Muscle of leg (tissue), 3 donors: ENCODE measurements at regions not wholly inside any gene's neighbourhood (a gene's known extent, or its start where the extent isn't known, plus 50 kb on each side); places are given as distances from the start of the nearest gene placed in this dataset.
"Not testable (repeated sequence)": the region's sequence is repeated elsewhere in the genome, so short reads cannot be mapped to it uniquely, and the experiment has no call there.

Source experiments
- DNase-seq: peaks from one replicate; pipeline ENCODE4 v3.0.0; 2013
- H3K27ac ChIP-seq: one replicate; pipeline ENCODE4 v1.5.1; 2013; ENCODE audit warnings: mild to moderate bottlenecking, low read length, control low read depth
- H3K27me3 ChIP-seq: one replicate; pipeline ENCODE4 v1.6.1; 2013; ENCODE audit warnings: low read length; ENCODE audit not compliant: control insufficient read depth, insufficient read depth
- H3K36me3 ChIP-seq: one replicate; pipeline ENCODE4 v1.6.1; 2013; ENCODE audit warnings: low read length; ENCODE audit not compliant: control insufficient read depth, insufficient read depth
- H3K4me1 ChIP-seq: one replicate; pipeline ENCODE4 v1.6.1; 2013; ENCODE audit warnings: low read length; ENCODE audit not compliant: control insufficient read depth, insufficient read depth
- H3K4me3 ChIP-seq: one replicate; pipeline ENCODE4 v1.5.1; 2013; ENCODE audit warnings: low read length, control low read depth
- H3K9me3 ChIP-seq: replicated peaks from 2 replicates; pipeline ENCODE4 v1.6.1; 2013; ENCODE audit warnings: low read depth, low read length; ENCODE audit not compliant: control insufficient read depth
- WGBS: methylation state at CpG from one replicate; pipeline ENCODE4 v1.1.5; 2013; ENCODE audit warnings: missing lambda C conversion rate; ENCODE audit not compliant: insufficient coverage; 5-methylcytosine and 5-hydroxymethylcytosine counted together

- H3K36me3 ChIP-seq, result no peaks in the 10 kb centered on the region
- H3K4me1 ChIP-seq, result peaks cover 12% of the 10 kb centered on the region
- 73% methylated on average over 2 of the region's 4 CpGs for WGBS
- no peak overlapping the region for H3K27ac ChIP-seq
- no peak for DNase-seq
- H3K27me3 ChIP-seq, result peaks cover 30% of the 10 kb centered on the region
- no peak overlapping the region for H3K4me3 ChIP-seq
- peaks cover under 1% of the 10 kb centered on the region for H3K9me3 ChIP-seq
These were observed 156.8 kb downstream of the FOXD2 start for GRCh38 chr1:47594627-47595026.

GRCh38 chr1:47596328-47596727, 158.5 kb downstream of the FOXD2 start:
- H3K27ac ChIP-seq, result no peak overlapping the region
- peaks cover 12% of the 10 kb centered on the region for H3K4me1 ChIP-seq
- DNase-seq, result no peak
- H3K4me3 ChIP-seq, result no peak overlapping the region
- WGBS, result 83% methylated on average over 2 of the region's 3 CpGs
- H3K9me3 ChIP-seq, result peaks cover 6% of the 10 kb centered on the region
- H3K36me3 ChIP-seq, result no peaks in the 10 kb centered on the region
- peaks cover 24% of the 10 kb centered on the region for H3K27me3 ChIP-seq

GRCh38 chr1:47598357-47598756, 160.5 kb downstream of the FOXD2 start:
- Histone ChIP-seq H3K4me3 (no peak overlapping the region), H3K9me3 (peaks cover 6% of the 10 kb centered on the region), H3K4me1 (peaks cover 3% of the 10 kb centered on the region), H3K36me3 (no peaks in the 10 kb centered on the region), H3K27me3 (peaks cover 10% of the 10 kb centered on the region), H3K27ac (no peak overlapping the region)
- WGBS, result 74% methylated on average over 4 of the region's 8 CpGs
- DNase-seq, result no peak

GRCh38 chr1:47599777-47600176, 161.9 kb downstream of the FOXD2 start:
- Histone ChIP-seq H3K4me3 (no peak overlapping the region), H3K27ac (no peak overlapping the region), H3K27me3 (peaks cover under 1% of the 10 kb centered on the region), H3K9me3 (peaks cover 6% of the 10 kb centered on the region), H3K36me3 (no peaks in the 10 kb centered on the region), H3K4me1 (no peaks in the 10 kb centered on the region)
- DNase-seq, result no peak
- WGBS, result no CpG with 5 or more reads among the region's 3 CpGs

- not testable (repeated sequence) for H3K9me3 ChIP-seq, H3K4me1 ChIP-seq, H3K4me3 ChIP-seq, H3K36me3 ChIP-seq, DNase-seq, H3K27me3 ChIP-seq, H3K27ac ChIP-seq
- 84% methylated on average over 9 of the region's 11 CpGs for WGBS
These were observed 164.6 kb downstream of the FOXD2 start for GRCh38 chr1:47602491-47602890.

GRCh38 chr1:47604869-47605268, 167.0 kb downstream of the FOXD2 start:
- H3K27ac ChIP-seq, H3K36me3 ChIP-seq, H3K4me3 ChIP-seq, H3K4me1 ChIP-seq, H3K27me3 ChIP-seq, DNase-seq: not testable (repeated sequence)
- H3K9me3 ChIP-seq, result peaks cover 10% of the 10 kb centered on the region
- no CpG with 5 or more reads among the region's 1 CpG for WGBS

- Histone ChIP-seq H3K36me3 (no peaks in the 10 kb centered on the region), H3K27me3 (no peaks in the 10 kb centered on the region), H3K4me3 (no peak overlapping the region), H3K27ac (no peak overlapping the region), H3K4me1 (no peaks in the 10 kb centered on the region), H3K9me3 (peaks cover 6% of the 10 kb centered on the region)
- WGBS, result 94% methylated on average over 7 of the region's 7 CpGs
- DNase-seq, result no peak
These were observed 170.5 kb downstream of the FOXD2 start for GRCh38 chr1:47608296-47608875.

GRCh38 chr1:47611992-47612391, 174.1 kb downstream of the FOXD2 start:
- H3K4me1 ChIP-seq, result no peaks in the 10 kb centered on the region
- no CpG with 5 or more reads among the region's 2 CpGs for WGBS

GRCh38 chr1:47612819-47613218, 175.0 kb downstream of the FOXD2 start:
- no CpG with 5 or more reads among the region's 1 CpG for WGBS
- no peak for DNase-seq

More at GRCh38 chr1:47611992-47612391, 174.1 kb downstream of the FOXD2 start:
- H3K27ac ChIP-seq, result no peak overlapping the region
- no peak overlapping the region for H3K4me3 ChIP-seq
- H3K27me3 ChIP-seq, result no peaks in the 10 kb centered on the region
- H3K9me3 ChIP-seq, result peaks cover 6% of the 10 kb centered on the region
- no peak for DNase-seq
- H3K36me3 ChIP-seq, result no peaks in the 10 kb centered on the region

GRCh38 chr1:47616036-47616435, 178.2 kb downstream of the FOXD2 start:
- H3K27me3 ChIP-seq, result no peaks in the 10 kb centered on the region
- no peaks in the 10 kb centered on the region for H3K36me3 ChIP-seq
- no peaks in the 10 kb centered on the region for H3K4me1 ChIP-seq
- no peak for DNase-seq
- WGBS, result 43% methylated on average over 1 of the region's 3 CpGs
- H3K9me3 ChIP-seq, result no peaks in the 10 kb centered on the region
- no peak overlapping the region for H3K4me3 ChIP-seq
- H3K27ac ChIP-seq, result no peak overlapping the region

More at GRCh38 chr1:47612819-47613218, 175.0 kb downstream of the FOXD2 start:
- H3K4me1 ChIP-seq, result no peaks in the 10 kb centered on the region
- H3K27ac ChIP-seq, result no peak overlapping the region
- peaks cover 6% of the 10 kb centered on the region for H3K9me3 ChIP-seq
- H3K4me3 ChIP-seq, result no peak overlapping the region
- H3K36me3 ChIP-seq, result no peaks in the 10 kb centered on the region
- no peaks in the 10 kb centered on the region for H3K27me3 ChIP-seq

GRCh38 chr1:47616906-47617305, 179.1 kb downstream of the FOXD2 start:
- no peak overlapping the region for H3K4me3 ChIP-seq
- peaks cover 9% of the 10 kb centered on the region for H3K4me1 ChIP-seq
- no peaks in the 10 kb centered on the region for H3K36me3 ChIP-seq
- no peak overlapping the region for H3K27ac ChIP-seq
- H3K9me3 ChIP-seq, result no peaks in the 10 kb centered on the region
- DNase-seq, result no peak
- H3K27me3 ChIP-seq, result no peaks in the 10 kb centered on the region
- WGBS, result 40% methylated on average over 1 of the region's 3 CpGs
